ENCODE measurements at regions not wholly inside any gene's neighbourhood (a gene's known extent, or its start where the extent isn't known, plus 50 kb on each side); places are given as distances from the start of the nearest gene placed in this dataset.
A peak's percentile ranks its signal among the peaks of the same experiment; 100 is the strongest.
"Not testable (repeated sequence)": the region's sequence is repeated elsewhere in the genome, so short reads cannot be mapped to it uniquely, and the experiment has no call there.

DNA sequence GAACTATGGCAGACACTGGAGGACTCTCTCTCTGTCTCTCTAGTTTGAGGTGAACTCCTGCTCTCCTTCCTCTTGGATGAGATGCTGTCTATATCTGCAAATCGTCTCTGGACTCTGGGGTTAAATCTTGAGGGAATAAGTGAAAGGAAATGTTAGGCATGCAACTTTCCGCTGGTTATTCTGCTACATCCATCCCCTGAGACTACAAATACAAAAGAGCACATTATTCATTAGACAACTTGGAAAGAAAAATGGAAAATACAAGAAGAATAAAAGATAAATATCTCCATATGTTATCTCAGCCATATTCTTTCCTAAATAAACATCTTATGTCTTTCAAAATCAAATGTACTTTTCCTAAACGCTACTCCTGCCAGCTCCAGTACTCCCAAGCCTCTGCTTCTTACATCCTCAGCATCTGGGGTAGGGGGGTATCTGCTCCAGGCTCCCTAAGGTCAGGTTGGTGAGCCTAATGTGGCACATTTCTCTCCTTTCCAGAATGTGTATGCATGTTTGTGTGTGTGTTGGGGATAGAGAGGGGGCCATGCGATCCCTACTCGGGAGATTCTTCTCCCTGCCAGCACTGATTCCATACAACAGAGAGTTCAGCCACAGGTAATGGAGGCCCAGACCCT is 102.9 kb upstream of the FSCB start:
- no peak for DNase-seq

DNA sequence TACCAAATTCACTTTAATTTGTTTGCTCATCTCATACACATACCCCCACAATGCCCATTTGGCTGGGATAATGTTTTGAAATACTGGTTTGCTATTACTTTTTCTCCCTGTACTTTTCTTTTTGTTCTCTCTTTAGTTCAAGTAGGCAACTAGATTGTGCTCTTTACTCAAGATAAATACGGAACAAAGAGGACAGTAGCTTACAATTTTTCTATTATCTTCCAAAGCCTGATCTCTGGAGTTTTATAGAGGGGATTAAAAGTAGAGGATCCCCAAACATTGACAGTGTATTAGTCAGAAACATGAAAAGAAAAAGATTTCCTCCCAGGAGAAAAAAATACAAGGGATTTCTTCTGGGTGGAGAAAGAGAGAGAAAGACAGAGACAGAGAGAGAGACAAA is 102.1 kb upstream of the FSCB start:
- DNase-seq, result no peak

DNA sequence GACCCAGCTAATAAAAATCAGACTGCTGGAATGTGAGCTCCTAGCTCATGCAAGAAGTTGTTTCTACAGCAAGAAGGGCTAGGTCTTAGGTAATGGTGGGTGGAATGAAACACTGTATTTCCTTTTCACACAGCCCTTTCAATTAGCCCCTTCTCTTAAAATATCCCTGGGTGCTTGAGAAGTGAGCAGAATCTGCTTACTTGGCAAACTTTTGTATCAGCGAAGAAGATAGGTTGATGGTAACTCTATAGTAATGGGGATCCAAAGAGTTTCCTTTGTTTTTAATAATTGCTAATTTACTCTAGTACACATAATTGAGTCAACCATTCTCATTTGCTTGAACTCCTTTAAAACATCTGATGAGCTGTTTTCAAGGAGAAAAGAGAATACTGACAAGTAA is 100.6 kb upstream of the FSCB start:
- no peak for DNase-seq

DNA sequence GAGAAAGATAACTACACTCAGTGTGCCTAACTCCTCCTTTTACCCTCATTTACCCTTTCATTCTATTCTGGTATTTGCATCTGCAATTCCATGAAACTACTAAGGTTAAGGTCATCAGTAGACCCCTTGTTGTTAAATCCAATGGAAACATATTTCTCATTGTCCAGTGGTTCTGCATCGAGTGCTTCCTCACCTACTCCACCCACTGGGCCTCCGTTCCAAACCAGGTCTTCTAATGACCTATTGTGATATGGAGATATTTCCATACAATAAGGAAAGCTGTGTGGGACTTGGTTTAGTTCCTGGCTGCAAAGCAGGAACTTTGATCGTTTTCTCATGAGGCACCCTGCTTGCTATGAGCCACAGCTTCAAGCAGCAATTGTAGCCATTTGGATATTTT is 99.5 kb upstream of the FSCB start:
- DNase-seq, result no peak

DNA sequence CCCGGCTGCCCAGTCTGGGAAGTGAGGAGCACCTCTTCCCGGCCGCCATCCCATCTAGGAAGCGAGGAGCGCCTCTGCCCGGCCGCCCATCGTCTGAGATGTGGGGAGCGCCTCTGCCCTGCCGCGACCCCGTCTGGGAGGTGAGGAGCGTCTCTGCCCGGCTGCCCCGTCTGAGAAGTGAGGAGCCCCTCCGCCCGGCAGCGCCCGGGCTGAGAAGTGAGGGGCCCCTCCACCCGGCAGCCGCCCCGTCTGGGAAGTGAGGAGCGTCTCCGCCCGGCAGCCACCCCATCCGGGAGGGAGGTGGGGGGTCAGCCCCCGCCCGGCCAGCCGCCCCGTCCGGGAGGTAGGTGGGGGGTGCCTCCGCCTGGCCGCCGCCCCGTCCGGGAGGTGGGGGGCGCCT is 94.2 kb upstream of the FSCB start:
- DNase-seq, result not testable (repeated sequence)

DNA sequence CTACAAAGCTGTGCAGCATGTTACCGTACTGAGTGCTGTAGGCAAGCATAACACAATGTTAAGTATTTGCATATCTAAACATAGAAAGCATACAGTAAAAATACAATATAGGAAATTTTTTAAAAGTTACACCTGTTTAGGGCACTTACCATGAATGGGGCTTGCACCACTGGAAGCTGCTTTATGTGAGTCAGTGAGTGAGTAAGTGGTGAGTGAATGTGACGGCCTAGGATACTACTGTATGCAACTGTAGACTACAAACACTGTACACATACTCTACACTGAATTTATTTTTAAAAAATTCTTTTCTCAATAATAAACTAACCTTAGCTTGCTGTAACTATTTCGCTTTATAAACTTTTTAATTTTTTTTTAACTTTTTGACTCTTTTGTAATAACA is 82.1 kb upstream of the FSCB start:
- DNase-seq, result no peak

DNA sequence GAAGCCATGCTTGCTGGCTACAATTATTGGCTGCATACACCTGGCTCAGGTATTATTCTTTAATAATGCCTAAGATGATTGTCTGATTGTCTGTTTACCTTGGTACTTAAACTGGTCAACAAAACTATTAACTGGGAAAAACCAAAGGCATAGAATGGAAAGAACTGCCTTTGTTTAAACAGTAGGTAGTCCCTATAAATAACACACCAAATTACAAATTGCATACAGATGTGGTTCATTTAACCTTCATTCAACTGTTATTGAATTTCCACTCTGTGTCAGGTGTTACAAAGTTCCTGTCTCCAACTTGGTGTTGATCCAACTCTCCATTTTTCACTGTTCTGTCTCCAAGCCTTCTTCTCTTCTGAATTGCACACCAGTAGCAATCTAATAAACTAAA is 79.8 kb upstream of the FSCB start:
- DNase-seq, result no peak

DNA sequence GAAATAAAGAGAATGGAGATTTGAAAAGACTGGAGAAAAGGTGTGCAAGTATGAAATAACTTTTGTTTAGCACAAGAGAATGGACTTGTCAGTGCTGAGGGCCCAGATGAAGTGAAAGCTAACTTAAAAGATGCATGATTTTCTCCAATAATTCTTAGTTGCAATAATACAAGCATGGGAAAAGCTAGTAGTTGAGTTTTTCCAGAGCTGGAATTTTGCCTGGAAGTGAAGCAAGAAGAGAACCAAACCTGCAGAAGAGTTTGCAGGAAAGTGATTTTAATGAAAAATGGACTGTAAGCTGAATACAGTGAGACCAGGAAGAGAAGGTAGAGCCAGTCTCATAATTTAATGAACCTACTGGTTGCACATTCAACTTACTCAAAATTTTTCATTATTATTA is 69.3 kb upstream of the FSCB start:
- DNase-seq, result no peak

DNA sequence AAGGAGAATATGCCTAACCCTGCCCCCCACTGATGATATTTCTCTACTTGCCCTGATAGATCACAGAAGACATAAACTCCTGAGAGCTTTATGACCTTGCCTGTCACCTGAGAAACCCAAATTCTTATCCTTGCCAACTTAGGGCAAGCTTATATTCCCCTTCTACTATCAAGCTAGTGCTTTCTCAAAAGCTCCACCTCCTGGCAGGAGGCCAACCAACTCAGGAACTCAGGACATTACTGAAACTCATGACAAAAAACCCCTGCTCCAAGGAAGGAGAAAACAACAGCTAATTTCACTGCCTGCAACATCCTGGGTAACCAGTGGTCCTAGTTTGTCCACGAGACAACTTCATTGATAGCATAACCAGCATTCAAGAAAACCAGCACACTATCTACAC is 60.9 kb upstream of the FSCB start:
- DNase-seq, result peak in 1 of 2 experiments; percentile 0

DNA sequence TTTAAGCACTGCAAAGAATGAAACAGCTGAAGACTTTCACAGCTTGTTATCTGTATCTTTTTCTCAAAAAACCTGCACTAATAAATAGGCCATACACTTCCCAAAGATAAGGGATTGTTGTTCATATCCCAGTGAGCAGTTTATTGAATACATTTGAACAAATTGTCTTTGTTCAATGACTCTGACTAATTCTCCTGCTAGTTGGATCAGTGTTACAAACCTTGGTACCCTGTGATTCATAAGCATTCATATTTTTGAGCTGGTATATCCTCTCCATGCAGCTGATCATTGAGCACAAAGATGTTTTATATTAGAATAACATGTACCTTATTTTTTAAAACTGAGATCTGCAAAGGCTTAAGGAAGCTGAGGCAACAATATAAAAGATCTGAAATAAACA is 58.9 kb upstream of the FSCB start:
- DNase-seq, result no peak

DNA sequence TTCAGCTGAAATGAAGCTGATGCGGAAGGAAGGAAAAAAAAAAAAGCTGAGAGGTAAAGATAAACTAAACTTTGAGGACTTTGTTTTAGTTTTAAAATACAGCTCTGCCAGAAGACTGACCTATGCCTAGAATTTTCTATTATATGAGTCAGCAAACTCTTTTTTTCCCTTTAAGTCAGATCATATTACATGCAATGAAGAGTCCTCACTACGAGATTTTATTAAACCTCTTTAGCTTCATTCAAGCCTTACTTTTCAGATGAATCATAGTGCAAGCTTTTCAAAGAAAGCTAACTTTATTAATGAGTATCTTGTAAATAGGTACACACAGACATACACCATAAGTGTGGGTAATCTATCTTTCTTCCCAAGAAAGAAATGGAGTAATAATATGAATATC is 57.8 kb upstream of the FSCB start:
- DNase-seq, result no peak
